ENCODE measurements at regions not wholly inside any gene's neighbourhood (a gene's known extent, or its start where the extent isn't known, plus 50 kb on each side); places are given as distances from the start of the nearest gene placed in this dataset.

DNA sequence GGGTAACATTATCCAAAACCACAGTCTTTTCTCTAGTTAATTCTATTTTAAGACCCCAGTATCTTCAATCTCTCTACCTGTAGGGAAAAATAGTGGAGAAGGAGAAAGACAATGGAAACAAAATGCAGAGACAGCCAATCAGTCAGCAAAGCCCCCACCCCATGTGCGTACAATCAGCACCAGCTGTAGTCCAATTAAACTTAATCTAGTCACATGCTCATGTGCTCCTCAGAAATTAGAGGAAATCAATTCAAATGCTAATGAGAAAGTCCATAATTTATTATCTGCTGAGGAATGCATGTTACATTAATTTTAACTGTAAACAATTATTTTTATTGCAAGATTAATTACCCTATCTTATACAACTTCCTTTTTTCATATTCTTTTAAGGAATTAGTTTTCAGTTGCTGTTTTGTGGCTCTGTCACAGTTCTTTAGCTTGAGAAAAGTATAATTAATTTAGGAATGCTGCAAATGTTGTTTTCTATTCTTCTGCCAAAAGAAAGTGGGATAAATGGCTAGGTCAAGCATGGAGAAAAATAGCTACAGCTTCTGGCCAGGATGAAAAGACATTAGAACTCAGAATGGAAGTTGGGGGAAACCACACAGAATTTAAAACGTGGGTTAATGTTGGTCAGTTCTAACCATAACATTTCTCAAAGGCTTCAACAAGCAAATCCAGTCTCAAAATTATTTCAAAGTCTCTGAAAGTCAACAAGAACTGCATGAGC, 232.4 kb upstream of the HNRNPA3 start:
- H3K4me1 ChIP-seq, result no peaks in the 10 kb centered on the region
- DNase-seq (no peak), ATAC-seq (no peak)
- H3K9me3 ChIP-seq, result no peaks in the 10 kb centered on the region
- intact Hi-C loops (cut with DNase I), result no loop called here
- H3K27ac ChIP-seq, result no peak overlapping the region
- H3K4me3 ChIP-seq, result no peak overlapping the region
- no peaks in the 10 kb centered on the region for H3K36me3 ChIP-seq
- TF ChIP-seq, protein P1, sequence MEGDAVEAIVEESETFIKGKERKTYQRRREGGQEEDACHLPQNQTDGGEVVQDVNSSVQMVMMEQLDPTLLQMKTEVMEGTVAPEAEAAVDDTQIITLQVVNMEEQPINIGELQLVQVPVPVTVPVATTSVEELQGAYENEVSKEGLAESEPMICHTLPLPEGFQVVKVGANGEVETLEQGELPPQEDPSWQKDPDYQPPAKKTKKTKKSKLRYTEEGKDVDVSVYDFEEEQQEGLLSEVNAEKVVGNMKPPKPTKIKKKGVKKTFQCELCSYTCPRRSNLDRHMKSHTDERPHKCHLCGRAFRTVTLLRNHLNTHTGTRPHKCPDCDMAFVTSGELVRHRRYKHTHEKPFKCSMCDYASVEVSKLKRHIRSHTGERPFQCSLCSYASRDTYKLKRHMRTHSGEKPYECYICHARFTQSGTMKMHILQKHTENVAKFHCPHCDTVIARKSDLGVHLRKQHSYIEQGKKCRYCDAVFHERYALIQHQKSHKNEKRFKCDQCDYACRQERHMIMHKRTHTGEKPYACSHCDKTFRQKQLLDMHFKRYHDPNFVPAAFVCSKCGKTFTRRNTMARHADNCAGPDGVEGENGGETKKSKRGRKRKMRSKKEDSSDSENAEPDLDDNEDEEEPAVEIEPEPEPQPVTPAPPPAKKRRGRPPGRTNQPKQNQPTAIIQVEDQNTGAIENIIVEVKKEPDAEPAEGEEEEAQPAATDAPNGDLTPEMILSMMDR (IDR thresholded peaks at IDR 0.05), result no peak
- WGBS, 2 donors, result 66 to 67% methylated on average over 2 of the region's 2 CpGs
- peaks cover 0 to 36% (median 13%) of the 10 kb centered on the region in 7 donors for H3K27me3 ChIP-seq

DNA sequence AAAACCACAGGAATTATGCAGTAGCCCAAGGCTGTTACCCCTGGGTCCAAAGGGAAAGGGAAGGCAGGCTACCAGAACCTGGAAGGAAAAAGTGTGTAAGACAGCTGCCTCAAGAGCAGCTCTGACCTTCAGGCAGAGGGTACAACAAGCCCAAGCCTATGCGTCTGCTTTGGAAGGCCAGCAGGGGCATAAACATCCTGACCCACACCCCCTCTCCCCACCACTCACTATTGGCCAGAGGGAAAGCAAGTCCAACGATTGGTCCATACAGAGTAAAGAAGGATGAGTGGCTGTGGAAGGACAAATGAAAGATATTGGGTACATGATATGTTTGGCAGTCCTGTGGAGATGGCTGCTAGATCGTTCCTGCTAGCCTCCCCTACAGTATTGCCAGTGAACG, 227.6 kb upstream of the HNRNPA3 start:
- H3K4me1 ChIP-seq, result no peaks in the 10 kb centered on the region
- peaks cover 0 to 34% (median 21%) of the 10 kb centered on the region in 7 donors for H3K27me3 ChIP-seq
- DNase-seq, result no peak
- no peak overlapping the region for H3K4me3 ChIP-seq
- H3K36me3 ChIP-seq, result no peaks in the 10 kb centered on the region
- H3K27ac ChIP-seq, result no peak overlapping the region
- TF ChIP-seq, protein P1 (IDR thresholded peaks at IDR 0.05), result no peak
- no peak for ATAC-seq
- H3K9me3 ChIP-seq, result no peaks in the 10 kb centered on the region
- intact Hi-C loops (cut with DNase I), result no loop called here
- WGBS, 2 donors, result 83% methylated on average over 4 of the region's 4 CpGs

DNA sequence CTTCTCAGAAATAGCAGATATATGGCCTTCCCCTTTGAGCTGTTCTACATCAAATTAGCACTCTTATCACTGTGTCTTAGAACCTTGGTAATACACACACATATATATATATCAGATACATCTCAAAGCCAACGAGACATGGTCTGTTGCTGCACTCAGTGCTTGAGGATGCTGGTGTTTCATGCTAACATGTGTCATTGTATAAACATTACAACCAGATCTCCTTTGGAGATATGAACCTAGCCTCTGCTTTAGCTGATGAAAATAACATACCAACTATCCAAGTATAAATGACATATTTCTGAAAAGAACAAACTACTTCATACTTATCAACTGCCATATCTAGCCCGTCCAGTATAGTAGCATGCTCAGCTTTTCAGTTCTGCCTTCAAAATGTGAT, 226.7 kb upstream of the HNRNPA3 start:
- no peaks in the 10 kb centered on the region for H3K36me3 ChIP-seq
- H3K27me3 ChIP-seq, result peaks cover 0 to 36% (median 21%) of the 10 kb centered on the region in 7 donors
- intact Hi-C loops (cut with DNase I), result no loop called here
- H3K4me1 ChIP-seq, result no peaks in the 10 kb centered on the region
- DNase-seq, result no peak
- H3K9me3 ChIP-seq, result no peaks in the 10 kb centered on the region
- H3K27ac ChIP-seq, result no peak overlapping the region
- H3K4me3 ChIP-seq, result no peak overlapping the region
- TF ChIP-seq, protein P1 (IDR thresholded peaks at IDR 0.05), result no peak
- WGBS, 2 donors, result 65 to 80% methylated on average over 2 of the region's 2 CpGs
- no peak for ATAC-seq

GRCh38 chr2:176986487-176986886, 226.1 kb upstream of the HNRNPA3 start:
- WGBS, 2 donors, result 61 to 63% methylated on average over 5 of the region's 5 CpGs
- H3K36me3 ChIP-seq, result no peaks in the 10 kb centered on the region
- intact Hi-C loops (cut with DNase I), result no loop called here
- peaks cover 0 to 36% (median 21%) of the 10 kb centered on the region in 7 donors for H3K27me3 ChIP-seq
- DNase-seq, result no peak
- no peak overlapping the region for H3K27ac ChIP-seq
- H3K4me3 ChIP-seq, result no peak overlapping the region
- no peaks in the 10 kb centered on the region for H3K9me3 ChIP-seq
- TF ChIP-seq, protein P1 (IDR thresholded peaks at IDR 0.05), result no peak
- ATAC-seq, result no peak
- H3K4me1 ChIP-seq, result no peaks in the 10 kb centered on the region

All from heart right ventricle (tissue), 16 donors.